Mesenchymal stem cell (in vitro differentiated cells and primary cell): ENCODE measurements at regions not wholly inside any gene's neighbourhood (a gene's known extent, or its start where the extent isn't known, plus 50 kb on each side); places are given as distances from the start of the nearest gene placed in this dataset.
A peak's percentile ranks its signal among the peaks of the same experiment; 100 is the strongest.

Source experiments
- DNase-seq: peaks from one replicate; pipeline ENCODE4 v3.0.0-alpha.2; 2013
- H2AFZ ChIP-seq: one replicate; pipeline ENCODE4 v1.6.1; 2013; ENCODE audit warnings: low read depth, mild to moderate bottlenecking, control low read depth, inconsistent platforms, low read length, moderate library complexity
- H2AK5ac ChIP-seq: 2 replicates; pipeline ENCODE4 v1.6.1; 2013; ENCODE audit warnings: low read length, moderate library complexity, mild to moderate bottlenecking, inconsistent platforms; ENCODE audit not compliant: severe bottlenecking
- H2BK120ac ChIP-seq: one replicate; pipeline ENCODE4 v1.6.1; 2013; ENCODE audit warnings: low read depth, mild to moderate bottlenecking, inconsistent platforms, low read length, moderate library complexity
- H2BK12ac ChIP-seq, 2 experiments: one replicate each; pipeline ENCODE4 v1.6.1; 2013; ENCODE audit warnings: inconsistent platforms in 2 of 2, low read length in 2 of 2, mild to moderate bottlenecking in 2 of 2, moderate library complexity in 2 of 2, control low read depth in 1 of 2
- H2BK15ac ChIP-seq: one replicate; pipeline ENCODE4 v1.6.1; 2013; ENCODE audit warnings: mild to moderate bottlenecking, low read depth, inconsistent platforms; ENCODE audit not compliant: poor library complexity, severe bottlenecking
- H2BK5ac ChIP-seq: 2 replicates; pipeline ENCODE4 v1.6.1; 2013; ENCODE audit warnings: low read depth, mild to moderate bottlenecking, low read length, control low read depth, inconsistent platforms; ENCODE audit not compliant: poor library complexity, severe bottlenecking
- H3K14ac ChIP-seq, 2 experiments: one replicate each; pipeline ENCODE4 v1.6.1; 2013; ENCODE audit warnings: inconsistent platforms in 2 of 2, low read length in 2 of 2, control low read depth in 1 of 2, mild to moderate bottlenecking in 1 of 2, moderate library complexity in 1 of 2
- H3K18ac ChIP-seq, 2 experiments: one replicate each; pipeline ENCODE4 v1.6.1; 2013; ENCODE audit warnings: inconsistent platforms in 2 of 2, low read length in 2 of 2, control low read depth in 1 of 2, low read depth in 1 of 2, mild to moderate bottlenecking in 1 of 2
- H3K23ac ChIP-seq, 2 experiments: one replicate each; pipeline ENCODE4 v1.6.1; 2013; ENCODE audit warnings: inconsistent platforms in 2 of 2, low read length in 2 of 2, mild to moderate bottlenecking in 2 of 2, moderate library complexity in 2 of 2, control low read depth in 1 of 2
- H3K27ac ChIP-seq: 2 replicates; pipeline ENCODE4 v1.5.1; 2013; ENCODE audit warnings: mild to moderate bottlenecking, moderate library complexity, low read length, control low read depth, inconsistent platforms; ENCODE audit not compliant: poor library complexity, severe bottlenecking
- H3K27me3 ChIP-seq, 2 experiments: 2 replicates each; pipeline versions ENCODE4 v1.6.1 to v1.7.0; 2013; ENCODE audit warnings: low read length in 2 of 2, mild to moderate bottlenecking in 2 of 2, moderate library complexity in 2 of 2, control low read depth in 1 of 2, inconsistent platforms in 1 of 2; ENCODE audit not compliant: control insufficient read depth in 1 of 2, insufficient read depth in 1 of 2
- H3K36me3 ChIP-seq, 2 experiments: 2 replicates each; pipeline versions ENCODE4 v1.6.1 to v1.7.0; 2013; ENCODE audit warnings: low read length in 2 of 2, control low read depth in 1 of 2, inconsistent platforms in 1 of 2, low read depth in 1 of 2, mild to moderate bottlenecking in 1 of 2; ENCODE audit not compliant: insufficient read depth in 2 of 2, control insufficient read depth in 1 of 2
- H3K4ac ChIP-seq, 2 experiments: one replicate each; pipeline ENCODE4 v1.6.1; 2013; ENCODE audit warnings: inconsistent platforms in 2 of 2, low read length in 2 of 2, mild to moderate bottlenecking in 2 of 2, moderate library complexity in 2 of 2, control low read depth in 1 of 2, low read depth in 1 of 2
- H3K4me1 ChIP-seq: 2 replicates; pipeline ENCODE4 v1.6.1; 2013; ENCODE audit warnings: low read depth, low read length, control low read depth; ENCODE audit not compliant: control insufficient read depth, insufficient read depth
- H3K4me2 ChIP-seq: 2 replicates; pipeline ENCODE4 v1.6.1; 2013; ENCODE audit warnings: low read length, mild to moderate bottlenecking, inconsistent platforms; ENCODE audit not compliant: poor library complexity, severe bottlenecking
- H3K4me3 ChIP-seq, 2 experiments: 2 replicates each; pipeline versions ENCODE4 v1.5.1 to v1.7.0; 2013; ENCODE audit warnings: low read length in 2 of 2, mild to moderate bottlenecking in 2 of 2, control low read depth in 1 of 2, low read depth in 1 of 2; ENCODE audit not compliant: insufficient read depth in 1 of 2
- H3K79me1 ChIP-seq: replicated peaks from 2 replicates; pipeline ENCODE4 v1.6.1; 2013; ENCODE audit warnings: mild to moderate bottlenecking, control low read depth, low read length, inconsistent platforms; ENCODE audit not compliant: poor library complexity, severe bottlenecking
- H3K9ac ChIP-seq: 2 replicates; pipeline ENCODE4 v1.7.0; 2013; ENCODE audit warnings: mild to moderate bottlenecking, low read length, moderate library complexity
- H3K9me3 ChIP-seq: 2 replicates; pipeline ENCODE4 v1.7.0; 2013; ENCODE audit warnings: mild to moderate bottlenecking, low read length; ENCODE audit not compliant: control insufficient read depth
- H4K8ac ChIP-seq: one replicate; pipeline ENCODE4 v1.6.1; 2013; ENCODE audit warnings: inconsistent platforms, mild to moderate bottlenecking, low read length, moderate library complexity
- H4K91ac ChIP-seq: one replicate; pipeline ENCODE4 v1.6.1; 2013; ENCODE audit warnings: mild to moderate bottlenecking, low read length, inconsistent platforms
- WGBS: methylation state at CpG from one replicate; pipeline ENCODE4 v1.1.7; 2013; ENCODE audit warnings: mixed read lengths; 5-methylcytosine and 5-hydroxymethylcytosine counted together

DNA sequence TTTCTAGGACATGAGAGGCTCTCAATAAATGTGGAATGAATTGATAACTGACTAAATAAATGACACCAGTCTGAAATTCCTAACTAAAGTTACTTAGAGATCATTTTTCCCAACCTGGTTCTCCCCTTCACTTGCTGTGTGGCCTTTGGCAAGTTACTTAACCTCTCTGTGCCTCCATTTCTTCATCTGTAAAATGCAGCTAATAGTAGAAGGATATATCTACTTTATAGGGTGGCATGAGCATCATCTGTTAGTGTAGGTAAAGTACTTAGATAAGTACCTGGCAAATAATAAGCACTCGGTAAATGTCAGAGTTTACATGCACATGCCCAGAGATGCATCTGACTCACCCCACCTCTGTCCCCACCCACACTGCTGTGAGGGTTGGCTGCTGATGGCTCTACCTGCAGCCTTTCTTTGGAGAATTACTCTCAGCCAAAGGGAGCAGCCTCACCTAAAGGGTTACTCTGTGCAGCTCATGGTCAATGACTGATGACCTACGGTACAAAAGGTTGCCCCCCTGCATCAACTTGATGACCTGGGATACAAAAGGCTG is 139.3 kb downstream of the CHIC2 start:
- H2AFZ ChIP-seq = no peak overlapping the region
- no peaks in the 10 kb centered on the region for H3K4me1 ChIP-seq
- no peak overlapping the region for H3K4me2 ChIP-seq
- no peak overlapping the region for H2BK15ac ChIP-seq
- H4K8ac ChIP-seq = no peak overlapping the region
- H3K4me3 ChIP-seq = no peak overlapping the region
- H2BK120ac ChIP-seq = no peak overlapping the region
- H3K18ac ChIP-seq = no peak overlapping the region
- no peak for DNase-seq
- no peak overlapping the region for H3K27ac ChIP-seq
- no peak overlapping the region for H3K14ac ChIP-seq
- H3K23ac ChIP-seq = no peak overlapping the region
- no peak overlapping the region for H3K9ac ChIP-seq
- H2AK5ac ChIP-seq = no peak overlapping the region
- H2BK12ac ChIP-seq = no peak overlapping the region
- H3K27me3 ChIP-seq = peaks cover 0 to 10% of the 10 kb centered on the region in 2 experiments
- WGBS = 96% methylated on average over 2 of the region's 2 CpGs
- H3K79me1 ChIP-seq = no peaks in the 10 kb centered on the region
- no peak overlapping the region for H2BK5ac ChIP-seq
- H3K9me3 ChIP-seq = no peaks in the 10 kb centered on the region
- no peak overlapping the region for H3K4ac ChIP-seq
- H4K91ac ChIP-seq = no peak overlapping the region
- no peaks in the 10 kb centered on the region for H3K36me3 ChIP-seq

DNA sequence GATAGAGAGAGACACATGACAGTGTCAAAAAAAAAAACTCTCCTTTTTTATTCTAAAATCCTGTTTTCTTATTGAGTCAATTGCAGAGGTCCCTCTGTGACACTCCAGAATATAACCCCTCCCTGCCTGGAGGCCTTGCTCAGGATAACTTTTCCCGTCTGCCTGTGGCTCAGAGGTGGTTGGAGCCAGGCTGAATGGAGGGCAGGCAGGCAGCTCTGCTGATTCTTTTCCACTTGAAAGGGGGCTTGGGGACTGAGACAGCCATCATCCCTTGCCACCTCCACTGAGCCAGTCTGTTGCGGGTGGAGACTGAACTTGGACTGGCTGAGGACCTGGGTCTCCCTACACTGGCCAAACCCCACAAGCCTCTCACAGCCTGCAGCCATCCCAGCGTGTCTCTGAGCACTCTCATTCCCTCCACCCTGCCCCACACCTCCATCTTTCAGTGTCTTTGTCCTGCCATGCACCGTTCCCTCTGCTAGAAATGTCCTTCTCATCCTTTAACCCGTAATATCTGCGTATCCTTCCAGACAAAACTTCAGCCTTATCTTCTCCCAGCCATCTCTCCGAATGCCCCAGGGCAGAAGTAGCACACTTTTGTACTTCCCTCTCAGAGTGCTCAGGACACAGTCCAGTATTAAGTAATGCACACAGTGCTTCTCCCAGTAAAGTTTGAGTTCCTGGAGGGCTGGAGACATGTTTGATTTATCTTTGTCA is 139.9 kb downstream of the CHIC2 start:
- no peak overlapping the region for H3K9ac ChIP-seq
- 85% methylated on average over 7 of the region's 7 CpGs for WGBS
- H2AFZ ChIP-seq = no peak overlapping the region
- H3K79me1 ChIP-seq = no peaks in the 10 kb centered on the region
- H3K4me3 ChIP-seq = no peak overlapping the region
- no peak overlapping the region for H2BK120ac ChIP-seq
- no peak overlapping the region for H3K4ac ChIP-seq
- DNase-seq = no peak
- H4K8ac ChIP-seq = no peak overlapping the region
- no peaks in the 10 kb centered on the region for H3K4me1 ChIP-seq
- peak overlapping the region in 1 of 2 experiments; percentile 75 for H2BK12ac ChIP-seq
- peak overlapping the region in 1 of 2 experiments; percentile 74 for H3K14ac ChIP-seq
- no peak overlapping the region for H3K23ac ChIP-seq
- H3K27me3 ChIP-seq = peaks cover 0 to 10% of the 10 kb centered on the region in 2 experiments
- H2AK5ac ChIP-seq = no peak overlapping the region
- H3K36me3 ChIP-seq = no peaks in the 10 kb centered on the region
- no peak overlapping the region for H3K4me2 ChIP-seq
- H2BK15ac ChIP-seq = no peak overlapping the region
- peak overlapping the region in 1 of 2 experiments; percentile 16 for H3K18ac ChIP-seq
- H2BK5ac ChIP-seq = no peak overlapping the region
- no peak overlapping the region for H3K27ac ChIP-seq
- no peak overlapping the region for H4K91ac ChIP-seq
- no peaks in the 10 kb centered on the region for H3K9me3 ChIP-seq

DNA sequence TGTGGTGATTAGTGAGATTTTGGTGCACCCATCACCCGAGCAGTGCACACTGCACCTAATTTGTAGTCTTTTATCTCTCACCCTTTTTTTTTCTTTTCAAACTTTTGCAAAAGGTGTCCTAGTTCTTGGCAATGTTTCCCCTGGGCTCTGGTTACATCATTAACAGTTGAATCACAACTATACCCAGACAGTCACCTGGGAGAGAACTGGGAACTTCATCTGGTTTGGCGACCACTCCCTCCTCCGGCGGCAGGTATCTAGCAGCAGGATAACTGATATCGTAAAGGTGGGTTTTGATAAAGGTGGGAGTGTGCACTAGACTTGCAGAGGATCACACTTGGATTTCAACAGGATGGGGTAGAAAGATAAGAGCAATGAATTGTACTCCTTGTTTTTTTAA is 140.5 kb downstream of the CHIC2 start:
- H4K91ac ChIP-seq = no peak overlapping the region
- DNase-seq = no peak

DNA sequence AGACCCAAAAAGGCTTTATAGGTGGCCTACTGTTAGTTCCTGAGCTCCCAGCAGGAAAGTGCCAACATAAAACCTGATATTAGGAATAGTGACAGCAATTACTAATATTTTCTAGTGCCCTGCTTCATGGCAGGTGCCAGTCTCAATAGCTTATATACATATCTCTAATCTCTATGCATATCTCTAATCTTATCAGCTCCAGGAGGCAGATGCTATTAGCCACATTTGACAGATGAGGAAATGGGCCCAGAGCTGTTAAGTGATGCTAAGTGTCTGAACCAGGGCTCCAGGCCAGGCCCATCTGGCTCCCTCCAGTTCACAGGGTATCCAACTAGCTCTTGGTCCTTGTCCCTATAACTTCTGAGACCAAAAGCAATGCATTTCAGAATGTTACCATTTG is 142.5 kb downstream of the CHIC2 start:
- Histone ChIP-seq H3K9ac (no peak overlapping the region), H4K91ac (no peak overlapping the region), H2AFZ (no peak overlapping the region), H3K4me1 (no peaks in the 10 kb centered on the region), H2AK5ac (no peak overlapping the region), H2BK12ac (no peak overlapping the region), H4K8ac (no peak overlapping the region), H2BK120ac (no peak overlapping the region), H3K36me3 (no peaks in the 10 kb centered on the region), H3K18ac (no peak overlapping the region), H3K27me3 (peaks cover 0 to 10% of the 10 kb centered on the region in 2 experiments), H3K4me3 (no peak overlapping the region), H3K27ac (no peak overlapping the region), H3K4ac (no peak overlapping the region), H3K14ac (no peak overlapping the region), H3K9me3 (no peaks in the 10 kb centered on the region), H3K23ac (no peak overlapping the region), H3K4me2 (no peak overlapping the region), H2BK15ac (no peak overlapping the region), H2BK5ac (no peak overlapping the region), H3K79me1 (no peaks in the 10 kb centered on the region)
- DNase-seq = no peak

More for the DNA sequence above, 140.5 kb downstream of the CHIC2 start:
- peaks cover 0 to 10% of the 10 kb centered on the region in 2 experiments for H3K27me3 ChIP-seq
- no peaks in the 10 kb centered on the region for H3K79me1 ChIP-seq
- no peak overlapping the region for H4K8ac ChIP-seq
- no peak overlapping the region for H3K9ac ChIP-seq
- no peak overlapping the region for H3K23ac ChIP-seq
- no peaks in the 10 kb centered on the region for H3K9me3 ChIP-seq
- no peak overlapping the region for H3K27ac ChIP-seq
- H3K36me3 ChIP-seq = no peaks in the 10 kb centered on the region
- no peak overlapping the region for H3K4me2 ChIP-seq
- no peak overlapping the region for H3K4me3 ChIP-seq
- H2BK120ac ChIP-seq = no peak overlapping the region
- H2BK5ac ChIP-seq = no peak overlapping the region
- no peaks in the 10 kb centered on the region for H3K4me1 ChIP-seq
- WGBS = 75% methylated on average over 5 of the region's 5 CpGs
- no peak overlapping the region for H2BK15ac ChIP-seq
- no peak overlapping the region for H2AK5ac ChIP-seq
- H3K14ac ChIP-seq = no peak overlapping the region
- H2AFZ ChIP-seq = no peak overlapping the region
- H3K18ac ChIP-seq = no peak overlapping the region
- H2BK12ac ChIP-seq = no peak overlapping the region
- no peak overlapping the region for H3K4ac ChIP-seq
